ENCODE measurements at regions not wholly inside any gene's neighbourhood (a gene's known extent, or its start where the extent isn't known, plus 50 kb on each side); places are given as distances from the start of the nearest gene placed in this dataset.

- TF ChIP-seq ZFX (IDR thresholded peaks at IDR 0.05) (no peak), CTCF (conservative IDR thresholded peaks at IDR 0.05) (no peak)
Measured at GRCh38 chr3:83454353-83454752, 1504.4 kb upstream of the CADM2 start.
